DND-41 (cell line): ENCODE measurements at regions not wholly inside any gene's neighbourhood (a gene's known extent, or its start where the extent isn't known, plus 50 kb on each side); places are given as distances from the start of the nearest gene placed in this dataset.

ENCODE experiments used
- CTCF ChIP-seq: IDR thresholded peaks from 2 replicates; pipeline ENCODE4 v1.5.1; 2012; ENCODE audit warnings: borderline replicate concordance, low read length, moderate library complexity, mild to moderate bottlenecking; ENCODE audit not compliant: poor library complexity, severe bottlenecking; ENCODE audit errors: extremely low read depth
- EZH2 ChIP-seq: IDR thresholded peaks from 3 replicates; pipeline ENCODE4 v1.6.1; 2012; ENCODE audit warnings: borderline replicate concordance, low read depth, mild to moderate bottlenecking, moderate library complexity, low read length, inconsistent platforms; ENCODE audit not compliant: severe bottlenecking

GRCh38 chr4:62285026-62285425 is 1084.9 kb downstream of the ADGRL3 start:
- TF ChIP-seq CTCF (no peak), EZH2 (no peak)
